ENCODE measurements at regions not wholly inside any gene's neighbourhood (a gene's known extent, or its start where the extent isn't known, plus 50 kb on each side); places are given as distances from the start of the nearest gene placed in this dataset.

- TF ChIP-seq, protein P1, sequence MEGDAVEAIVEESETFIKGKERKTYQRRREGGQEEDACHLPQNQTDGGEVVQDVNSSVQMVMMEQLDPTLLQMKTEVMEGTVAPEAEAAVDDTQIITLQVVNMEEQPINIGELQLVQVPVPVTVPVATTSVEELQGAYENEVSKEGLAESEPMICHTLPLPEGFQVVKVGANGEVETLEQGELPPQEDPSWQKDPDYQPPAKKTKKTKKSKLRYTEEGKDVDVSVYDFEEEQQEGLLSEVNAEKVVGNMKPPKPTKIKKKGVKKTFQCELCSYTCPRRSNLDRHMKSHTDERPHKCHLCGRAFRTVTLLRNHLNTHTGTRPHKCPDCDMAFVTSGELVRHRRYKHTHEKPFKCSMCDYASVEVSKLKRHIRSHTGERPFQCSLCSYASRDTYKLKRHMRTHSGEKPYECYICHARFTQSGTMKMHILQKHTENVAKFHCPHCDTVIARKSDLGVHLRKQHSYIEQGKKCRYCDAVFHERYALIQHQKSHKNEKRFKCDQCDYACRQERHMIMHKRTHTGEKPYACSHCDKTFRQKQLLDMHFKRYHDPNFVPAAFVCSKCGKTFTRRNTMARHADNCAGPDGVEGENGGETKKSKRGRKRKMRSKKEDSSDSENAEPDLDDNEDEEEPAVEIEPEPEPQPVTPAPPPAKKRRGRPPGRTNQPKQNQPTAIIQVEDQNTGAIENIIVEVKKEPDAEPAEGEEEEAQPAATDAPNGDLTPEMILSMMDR (conservative IDR thresholded peaks at IDR 0.05; ENCODE audit: low read depth in 2 of 2), result no peak
- no peak for TF ChIP-seq STAT1 (IDR thresholded peaks at IDR 0.05; ENCODE audit: unreplicated experiment)
- no peak for TF ChIP-seq CREB1 (CRISPR knock-in tag; IDR thresholded peaks at IDR 0.05; ENCODE audit: low read depth)
- no peak for TF ChIP-seq REST (IDR thresholded peaks at IDR 0.05; ENCODE audit: unreplicated experiment)
- no peak for TF ChIP-seq EZH2 (IDR thresholded peaks at IDR 0.05; ENCODE audit: low read depth, unreplicated experiment)
- TF ChIP-seq ZNF114 (CRISPR knock-in tag; IDR thresholded peaks at IDR 0.05), result no peak
- TF ChIP-seq NANOG (IDR thresholded peaks at IDR 0.05; ENCODE audit: borderline replicate concordance), result no peak
- TF ChIP-seq JUNB (IDR thresholded peaks at IDR 0.05; ENCODE audit: unreplicated experiment), result no peak
These were observed 385.2 kb upstream of the POU3F1 start (continued) for GRCh38 chr1:38431535-38432376.

- peaks cover 22% of the 10 kb centered on the region for H3K79me2 ChIP-seq (replicated peaks; ENCODE audit: insufficient read depth)
- peak overlapping the region; percentile 87 for H3K27ac ChIP-seq (ENCODE audit: low read depth)
- peaks cover 5% of the 10 kb centered on the region; the same call in 1 of the 2 replicates for H3K36me3 ChIP-seq (ENCODE audit: insufficient read depth)
- no peak overlapping the region for H2AFZ ChIP-seq
- Mint-ChIP-seq H3K9me3 (0 out of 3 replicates have a peak, but pooled peaks cover 2% of the 10 kb centered on the region), H3K27me3 (ENCODE audit: insufficient read depth, low read depth, poor library complexity) (peaks cover 15% of the 10 kb centered on the region), H3K4me1 (peaks cover 47% of the 10 kb centered on the region), H3K27ac (no peak overlapping the region), H3K36me3 (ENCODE audit: low read depth) (peaks cover 27% of the 10 kb centered on the region), H3K4me3 (peak overlapping the region; percentile 57; the same call in 1 of the 3 replicates)
- no peaks in the 10 kb centered on the region for H3K27me3 ChIP-seq (ENCODE audit: insufficient read depth)
- H3K4me1 ChIP-seq (ENCODE audit: insufficient read depth), result peaks cover 57% of the 10 kb centered on the region
- ATAC-seq (no peak), DNase-seq (ENCODE audit: low spot score) (no peak)
- no peaks in the 10 kb centered on the region; the same call in 1 of the 2 replicates for H4K20me1 ChIP-seq (replicated peaks; ENCODE audit: insufficient read depth)
- H3K4me2 ChIP-seq, result peak overlapping the region; percentile 28
- H3K9me2 ChIP-seq (ENCODE audit: insufficient read depth), result no peaks in the 10 kb centered on the region
- TF ChIP-seq, protein P1 (conservative IDR thresholded peaks at IDR 0.05; ENCODE audit: low read depth in 2 of 2), result no peak
- H3F3A ChIP-seq (replicated peaks; ENCODE audit: low read depth), result peaks cover 21% of the 10 kb centered on the region
- peak overlapping the region; percentile 33 for H3K4me3 ChIP-seq
These were observed 384.4 kb upstream of the POU3F1 start for GRCh38 chr1:38430949-38431348.

Data from GM23338 (cell line).